ENCODE measurements at regions not wholly inside any gene's neighbourhood (a gene's known extent, or its start where the extent isn't known, plus 50 kb on each side); places are given as distances from the start of the nearest gene placed in this dataset.

DNA sequence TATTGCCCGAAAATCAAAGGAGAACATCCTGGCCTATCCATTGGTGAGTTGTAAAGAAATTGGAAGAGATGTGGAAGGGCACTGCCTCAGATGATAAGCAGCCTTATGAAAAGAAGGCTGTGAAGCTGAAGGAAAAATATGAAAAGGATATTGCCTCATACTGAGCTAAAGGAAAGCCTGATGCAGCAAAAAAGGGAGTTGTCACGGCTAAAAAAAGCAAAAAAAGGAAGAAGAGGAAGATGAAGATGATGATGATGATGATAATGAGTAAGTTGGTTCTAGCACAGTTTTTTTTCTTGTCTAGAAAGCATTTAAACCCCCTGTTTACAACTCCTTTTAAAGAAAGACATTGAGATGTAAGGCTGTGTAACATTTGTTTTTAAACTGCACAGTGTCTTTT lies 59.8 kb upstream of the ZBED3 start:
- H3K27ac ChIP-seq: no peak overlapping the region
- intact Hi-C loops (cut with DNase I): no loop called here
- TF ChIP-seq, protein P1, sequence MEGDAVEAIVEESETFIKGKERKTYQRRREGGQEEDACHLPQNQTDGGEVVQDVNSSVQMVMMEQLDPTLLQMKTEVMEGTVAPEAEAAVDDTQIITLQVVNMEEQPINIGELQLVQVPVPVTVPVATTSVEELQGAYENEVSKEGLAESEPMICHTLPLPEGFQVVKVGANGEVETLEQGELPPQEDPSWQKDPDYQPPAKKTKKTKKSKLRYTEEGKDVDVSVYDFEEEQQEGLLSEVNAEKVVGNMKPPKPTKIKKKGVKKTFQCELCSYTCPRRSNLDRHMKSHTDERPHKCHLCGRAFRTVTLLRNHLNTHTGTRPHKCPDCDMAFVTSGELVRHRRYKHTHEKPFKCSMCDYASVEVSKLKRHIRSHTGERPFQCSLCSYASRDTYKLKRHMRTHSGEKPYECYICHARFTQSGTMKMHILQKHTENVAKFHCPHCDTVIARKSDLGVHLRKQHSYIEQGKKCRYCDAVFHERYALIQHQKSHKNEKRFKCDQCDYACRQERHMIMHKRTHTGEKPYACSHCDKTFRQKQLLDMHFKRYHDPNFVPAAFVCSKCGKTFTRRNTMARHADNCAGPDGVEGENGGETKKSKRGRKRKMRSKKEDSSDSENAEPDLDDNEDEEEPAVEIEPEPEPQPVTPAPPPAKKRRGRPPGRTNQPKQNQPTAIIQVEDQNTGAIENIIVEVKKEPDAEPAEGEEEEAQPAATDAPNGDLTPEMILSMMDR (IDR thresholded peaks at IDR 0.05): no peak
- TF ChIP-seq POLR2A (IDR thresholded peaks at IDR 0.05) (no peak), POLR2AphosphoS5 (IDR thresholded peaks at IDR 0.05) (no peak)
- no peaks in the 10 kb centered on the region for H3K4me1 ChIP-seq (replicated peaks)
- no peaks in the 10 kb centered on the region for H3K27me3 ChIP-seq (replicated peaks; ENCODE audit: insufficient read depth)
- H3K9me3 ChIP-seq: no peaks in the 10 kb centered on the region
- no peak overlapping the region for H3K4me3 ChIP-seq
- no peaks in the 10 kb centered on the region for H3K36me3 ChIP-seq
- DNase-seq (ENCODE audit: low spot score): no peak
- WGBS: 94% methylated on average over 2 of the region's 2 CpGs

DNA sequence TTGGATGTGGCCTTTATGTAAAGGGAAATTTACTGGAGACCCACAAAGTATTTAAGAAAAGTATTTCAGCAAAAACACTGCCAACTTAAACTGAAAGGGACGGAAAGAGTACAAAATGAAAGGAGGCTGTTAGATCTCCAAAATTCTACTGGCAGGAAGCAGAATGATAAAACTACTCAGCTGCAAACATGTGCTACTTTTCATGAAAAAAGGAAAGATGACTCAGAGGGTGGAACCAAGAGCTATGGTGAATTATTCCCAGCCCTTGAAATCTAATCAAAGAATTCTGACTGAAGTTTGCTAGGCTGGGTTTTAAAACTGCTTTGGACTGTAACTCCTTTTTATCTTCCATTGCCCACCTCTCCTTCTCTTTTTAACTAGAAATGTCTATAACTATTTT lies 58.6 kb upstream of the ZBED3 start:
- Histone ChIP-seq H3K27me3 (replicated peaks; ENCODE audit: insufficient read depth) (no peaks in the 10 kb centered on the region), H3K4me3 (no peak overlapping the region), H3K4me1 (replicated peaks) (no peaks in the 10 kb centered on the region), H3K27ac (no peak overlapping the region), H3K36me3 (no peaks in the 10 kb centered on the region), H3K9me3 (no peaks in the 10 kb centered on the region)
- intact Hi-C loops (cut with DNase I): no loop called here
- DNase-seq (ENCODE audit: low spot score): no peak
- 55% methylated on average over 1 of the region's 1 CpG for WGBS
- TF ChIP-seq POLR2AphosphoS5 (IDR thresholded peaks at IDR 0.05) (no peak), POLR2A (IDR thresholded peaks at IDR 0.05) (no peak)
- TF ChIP-seq, protein P1 (IDR thresholded peaks at IDR 0.05): no peak

DNA sequence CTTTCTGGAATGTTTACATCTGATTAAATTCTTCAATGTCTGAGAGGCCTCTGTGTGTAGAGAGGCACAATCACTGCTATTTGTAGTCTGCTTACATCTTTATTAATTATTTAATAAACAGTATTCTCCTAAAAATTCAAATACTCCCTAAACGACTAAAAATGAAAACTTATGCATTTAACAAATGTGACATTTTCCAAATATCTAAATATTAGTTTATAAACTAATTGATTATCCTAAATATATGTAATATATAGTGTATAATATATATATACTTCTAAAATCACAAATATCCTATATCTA lies 57.7 kb upstream of the ZBED3 start:
- TF ChIP-seq POLR2A (IDR thresholded peaks at IDR 0.05) (no peak), POLR2AphosphoS5 (IDR thresholded peaks at IDR 0.05) (no peak)
- TF ChIP-seq, protein P1 (IDR thresholded peaks at IDR 0.05): no peak
- Histone ChIP-seq H3K9me3 (no peaks in the 10 kb centered on the region), H3K27me3 (replicated peaks; ENCODE audit: insufficient read depth) (no peaks in the 10 kb centered on the region), H3K4me1 (replicated peaks) (no peaks in the 10 kb centered on the region), H3K36me3 (no peaks in the 10 kb centered on the region), H3K27ac (no peak overlapping the region), H3K4me3 (no peak overlapping the region)
- 79% methylated on average over 1 of the region's 1 CpG for WGBS
- intact Hi-C loops (cut with DNase I): loop anchor here (1.0 kb wide), 1 partner anchor 348 kb away; the partner anchor contains the start of gene WDR41
- DNase-seq (ENCODE audit: low spot score): no peak

DNA sequence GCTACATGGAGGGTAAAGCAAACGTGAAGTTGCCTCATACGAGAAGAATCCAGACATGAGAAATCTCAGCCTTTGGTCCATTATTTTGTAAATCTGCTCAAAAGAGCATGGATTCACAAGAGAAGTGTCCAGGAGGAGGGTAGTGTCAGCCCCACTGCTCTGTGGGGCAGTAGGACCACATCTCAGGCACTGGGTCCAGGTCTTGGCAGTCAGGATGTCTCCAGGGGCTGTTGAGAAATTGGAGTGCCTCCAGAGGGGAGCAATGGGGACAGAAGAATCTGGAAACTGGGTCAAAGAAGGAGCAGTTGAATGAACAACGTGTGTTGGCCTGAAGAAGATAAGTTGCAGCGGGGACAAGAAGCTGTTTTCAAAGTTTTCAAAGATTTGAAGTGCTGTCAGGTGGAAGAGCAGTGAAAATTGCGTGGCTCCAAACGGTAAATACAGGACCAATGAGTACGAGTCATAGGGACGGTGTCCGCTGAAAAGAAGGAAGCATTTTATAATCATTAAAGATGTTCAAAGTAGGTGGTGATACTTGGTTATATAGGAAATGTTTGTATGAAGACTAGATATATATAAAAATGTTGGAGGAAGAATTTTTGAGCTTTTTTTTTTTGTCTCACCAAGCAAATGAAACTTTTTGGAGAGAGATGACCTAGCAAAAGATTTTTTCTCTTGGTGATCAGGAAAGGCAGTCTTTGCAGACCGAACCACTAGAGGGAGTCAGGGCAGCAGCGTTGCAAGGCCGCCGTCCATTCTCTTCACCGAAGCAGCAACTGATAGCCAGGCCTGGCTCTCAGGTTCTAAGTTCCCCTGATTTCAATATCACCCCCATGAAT lies 57.1 kb upstream of the ZBED3 start:
- peak; percentile 62 for TF ChIP-seq POLR2AphosphoS5 (IDR thresholded peaks at IDR 0.05)
- TF ChIP-seq POLR2A (IDR thresholded peaks at IDR 0.05): no peak
- TF ChIP-seq, protein P1 (IDR thresholded peaks at IDR 0.05): peak; percentile 52 to 82 (median 72)
- intact Hi-C loops (cut with DNase I): loop anchor here (1.0 kb wide), 1 partner anchor 348 kb away; the partner anchor contains the start of gene WDR41
- H3K27me3 ChIP-seq (replicated peaks; ENCODE audit: insufficient read depth): no peaks in the 10 kb centered on the region
- H3K4me1 ChIP-seq (replicated peaks): no peaks in the 10 kb centered on the region
- 53% methylated on average over 14 of the region's 14 CpGs for WGBS
- no peak overlapping the region for H3K27ac ChIP-seq
- no peaks in the 10 kb centered on the region for H3K36me3 ChIP-seq
- DNase-seq (ENCODE audit: low spot score): peak; percentile 80
- no peaks in the 10 kb centered on the region for H3K9me3 ChIP-seq
- no peak overlapping the region for H3K4me3 ChIP-seq

DNA sequence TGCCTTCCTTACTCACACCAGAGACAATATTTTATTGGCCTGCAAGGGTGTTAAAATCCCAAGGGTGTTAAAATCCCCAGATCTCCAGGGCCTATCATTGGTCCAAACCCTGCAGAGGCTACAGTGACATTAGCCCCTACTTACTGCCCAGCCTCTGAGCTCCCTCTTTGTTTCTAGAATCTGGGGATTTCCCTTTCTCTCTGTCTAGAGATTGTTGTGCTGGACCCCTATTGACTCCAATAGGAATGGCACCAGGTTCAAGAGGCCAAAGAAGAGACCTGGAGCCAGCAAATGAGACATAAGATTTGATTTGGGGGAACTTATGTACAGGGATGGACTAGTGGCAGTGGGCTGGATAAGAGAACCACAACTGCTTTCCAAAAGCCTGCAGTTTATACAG lies 53.3 kb upstream of the ZBED3 start:
- intact Hi-C loops (cut with DNase I): no loop called here
- DNase-seq (ENCODE audit: low spot score): no peak

More for the DNA sequence above, 53.3 kb upstream of the ZBED3 start:
- Histone ChIP-seq H3K4me3 (no peak overlapping the region), H3K27me3 (replicated peaks; ENCODE audit: insufficient read depth) (no peaks in the 10 kb centered on the region), H3K4me1 (replicated peaks) (no peaks in the 10 kb centered on the region), H3K27ac (no peak overlapping the region), H3K9me3 (no peaks in the 10 kb centered on the region), H3K36me3 (no peaks in the 10 kb centered on the region)
- TF ChIP-seq, protein P1 (IDR thresholded peaks at IDR 0.05): no peak
- TF ChIP-seq POLR2A (IDR thresholded peaks at IDR 0.05) (no peak), POLR2AphosphoS5 (IDR thresholded peaks at IDR 0.05) (no peak)
